Motor neuron (in vitro differentiated cells): ENCODE measurements at regions not wholly inside any gene's neighbourhood (a gene's known extent, or its start where the extent isn't known, plus 50 kb on each side); places are given as distances from the start of the nearest gene placed in this dataset.

Experiments used
- ATAC-seq, 8 experiments: fragments of 200-7000 bp; cut with Tn5 transposase; replicated peaks in 6 of 8; 2 replicates each; pipeline ENCODE4 v1.8.0; 2021; ENCODE audit warnings: mild to moderate bottlenecking in 8 of 8, moderate library complexity in 8 of 8
- H3K27ac ChIP-seq, 2 donors: fragments of 250-450 bp; sonication (Bioruptor Pico); 2 replicates each; pipeline ENCODE4 v1.9.0; 2021; ENCODE audit warnings: antibody characterized with exemption in 2 of 2, mild to moderate bottlenecking in 2 of 2, moderate library complexity in 1 of 2
- H3K4me1 ChIP-seq, 2 donors: fragments of 250-450 bp; sonication (Bioruptor Pico); replicated peaks in 1 of 2; 2 replicates each; pipeline ENCODE4 v1.6.1; 2021; ENCODE audit warnings: antibody characterized with exemption in 2 of 2, mild to moderate bottlenecking in 2 of 2, moderate library complexity in 1 of 2
- H3K4me3 ChIP-seq, 5 donors: fragments of 250-450 bp; sonication (Bioruptor Pico); 2 replicates each; pipeline ENCODE4 v1.9.0; 2021; ENCODE audit warnings: antibody characterized with exemption in 5 of 5, mild to moderate bottlenecking in 5 of 5, moderate library complexity in 4 of 5
- WGBS, 10 experiments: fragments of 450-650 bp; shearing (Covaris generic); methylation state at CpG; one replicate each; pipeline ENCODE4 v1.0.0; 2022; 5-methylcytosine and 5-hydroxymethylcytosine counted together
- in situ Hi-C, 9 experiments: fragments of 400-800 bp; cut with MboI; loops; one replicate each; pipeline ENCODE4 v1.15.0; 2021; ENCODE audit warnings: low sequenced_read_pairs in 9 of 9, low pct_unique_long_range_greater_than_20kb in 2 of 9; ENCODE audit not compliant: unreplicated experiment in 9 of 9

GRCh38 chr15:70208332-70208731, 110.6 kb upstream of the TLE3 start:
- Histone ChIP-seq H3K4me1 (peaks cover 19% of the 10 kb centered on the region in 2 donors), H3K4me3 (no peak overlapping the region), H3K27ac (no peak overlapping the region)
- no peak for ATAC-seq
- 80 to 100% (median 88%) methylated on average over 1 to 3 of the region's 3 CpGs; no CpG with 5 or more reads in 2 of the 10 experiments for WGBS, 10 experiments
- in situ Hi-C loops: no loop called here

- in situ Hi-C loops: no loop called here
- no peak for ATAC-seq
- Histone ChIP-seq H3K4me1 (peaks cover 10% of the 10 kb centered on the region in 2 donors), H3K27ac (no peak overlapping the region), H3K4me3 (no peak overlapping the region)
- 50 to 100% (median 86%) methylated on average over 1 of the region's 5 CpGs; no CpG with 5 or more reads in 3 of the 10 experiments for WGBS, 10 experiments
These were observed 109.0 kb upstream of the TLE3 start for GRCh38 chr15:70206668-70207067.

GRCh38 chr15:70204652-70205051, 106.9 kb upstream of the TLE3 start:
- peak in 6 of 8 experiments; percentile 27 to 71 (median 66) for ATAC-seq
- Histone ChIP-seq H3K27ac (no peak overlapping the region), H3K4me3 (no peak overlapping the region), H3K4me1 (peaks cover 17 to 27% of the 10 kb centered on the region in 2 donors)
- in situ Hi-C loops: no loop called here
- 60 to 100% (median 83%) methylated on average over 1 of the region's 1 CpG; no CpG with 5 or more reads in 7 of the 10 experiments for WGBS, 10 experiments

- H3K4me3 ChIP-seq: no peak overlapping the region
- in situ Hi-C loops: no loop called here
- 83 to 100% (median 89%) methylated on average over 1 to 5 of the region's 8 CpGs; no CpG with 5 or more reads in 3 of the 10 experiments for WGBS, 10 experiments
- H3K27ac ChIP-seq: no peak overlapping the region
- H3K4me1 ChIP-seq: peaks cover 22 to 32% of the 10 kb centered on the region in 2 donors
- no peak for ATAC-seq
These were observed 106.4 kb upstream of the TLE3 start for GRCh38 chr15:70203981-70204560.

GRCh38 chr15:70202756-70203155, 105.0 kb upstream of the TLE3 start:
- H3K4me1 ChIP-seq: peaks cover 29 to 38% of the 10 kb centered on the region in 2 donors
- no peak overlapping the region for H3K27ac ChIP-seq
- ATAC-seq: no peak
- H3K4me3 ChIP-seq: no peak overlapping the region
- 60 to 94% (median 87%) methylated on average over 1 to 2 of the region's 2 CpGs; no CpG with 5 or more reads in 4 of the 10 experiments for WGBS, 10 experiments
- in situ Hi-C loops: no loop called here

GRCh38 chr15:70201425-70201775, 103.7 kb upstream of the TLE3 start:
- WGBS, 10 experiments: 80 to 100% (median 100%) methylated on average over 1 to 2 of the region's 6 CpGs; no CpG with 5 or more reads in 5 of the 10 experiments
- in situ Hi-C loops: no loop called here
- H3K4me3 ChIP-seq: no peak overlapping the region
- H3K27ac ChIP-seq: no peak overlapping the region
- H3K4me1 ChIP-seq: peaks cover 32 to 41% of the 10 kb centered on the region in 2 donors
- no peak for ATAC-seq

- in situ Hi-C loops: no loop called here
- WGBS, 10 experiments: 16 to 96% (median 72%) methylated on average over 7 to 13 of the region's 23 CpGs
- Histone ChIP-seq H3K4me3 (no peak overlapping the region), H3K4me1 (peaks cover 35 to 42% of the 10 kb centered on the region in 2 donors), H3K27ac (no peak overlapping the region)
- peak in 6 of 8 experiments; percentile 11 to 71 (median 30) for ATAC-seq
These were observed 103.1 kb upstream of the TLE3 start for GRCh38 chr15:70200511-70201424.

- H3K4me3 ChIP-seq: no peak overlapping the region
- peak in 5 of 8 experiments; percentile 13 to 68 (median 17) for ATAC-seq
- peaks cover 39 to 46% of the 10 kb centered on the region in 2 donors for H3K4me1 ChIP-seq
- no peak overlapping the region for H3K27ac ChIP-seq
- 13 to 75% (median 47%) methylated on average over 2 to 11 of the region's 18 CpGs for WGBS, 10 experiments
- in situ Hi-C loops: no loop called here
These were observed 102.1 kb upstream of the TLE3 start for GRCh38 chr15:70199540-70200410.

GRCh38 chr15:70199124-70199482, 101.4 kb upstream of the TLE3 start:
- H3K27ac ChIP-seq: no peak overlapping the region
- no peak for ATAC-seq
- WGBS, 10 experiments: 40 to 100% (median 85%) methylated on average over 1 to 2 of the region's 4 CpGs; no CpG with 5 or more reads in 6 of the 10 experiments
- in situ Hi-C loops: no loop called here
- H3K4me1 ChIP-seq: peaks cover 35 to 46% of the 10 kb centered on the region in 2 donors
- H3K4me3 ChIP-seq: no peak overlapping the region

GRCh38 chr15:70198441-70199123, 100.9 kb upstream of the TLE3 start:
- peak in 2 of 8 experiments; percentile 2 to 34 for ATAC-seq
- no peak overlapping the region for H3K4me3 ChIP-seq
- in situ Hi-C loops: no loop called here
- peaks cover 35 to 46% of the 10 kb centered on the region in 2 donors for H3K4me1 ChIP-seq
- no peak overlapping the region for H3K27ac ChIP-seq
- 39 to 100% (median 100%) methylated on average over 1 to 3 of the region's 6 CpGs; no CpG with 5 or more reads in 7 of the 10 experiments for WGBS, 10 experiments

- Histone ChIP-seq H3K4me1 (peaks cover 35 to 46% of the 10 kb centered on the region in 2 donors), H3K4me3 (no peak overlapping the region), H3K27ac (no peak overlapping the region)
- in situ Hi-C loops: no loop called here
- 95% methylated on average over 4 of the region's 9 CpGs; no CpG with 5 or more reads in 9 of the 10 experiments for WGBS, 10 experiments
- ATAC-seq: no peak
These were observed 100.2 kb upstream of the TLE3 start for GRCh38 chr15:70197945-70198361.

GRCh38 chr15:70197318-70197944, 99.7 kb upstream of the TLE3 start:
- H3K4me1 ChIP-seq: peaks cover 35 to 46% of the 10 kb centered on the region in 2 donors
- in situ Hi-C loops: no loop called here
- no peak overlapping the region for H3K27ac ChIP-seq
- ATAC-seq: no peak
- WGBS, 10 experiments: 80 to 100% (median 100%) methylated on average over 1 to 5 of the region's 10 CpGs; no CpG with 5 or more reads in 3 of the 10 experiments
- no peak overlapping the region for H3K4me3 ChIP-seq
